Ovary (tissue), 3 donors: ENCODE measurements at regions not wholly inside any gene's neighbourhood (a gene's known extent, or its start where the extent isn't known, plus 50 kb on each side); places are given as distances from the start of the nearest gene placed in this dataset.

ENCODE experiments used
- CTCF ChIP-seq, 3 donors: fragments of 450-650 bp in 2 of 3; fragments of 200-600 bp in 1 of 3; IDR thresholded peaks; one replicate each; pipeline versions ENCODE4 v1.5.1 to v1.8.0; 2016 to 2022; ENCODE audit warnings: antibody characterized with exemption in 3 of 3, mild to moderate bottlenecking in 1 of 3
- EP300 ChIP-seq: sonication (generic); formaldehyde crosslinking; IDR thresholded peaks from one replicate; pipeline ENCODE4 v1.6.1; 2017; ENCODE audit warnings: antibody characterized with exemption
- POLR2A ChIP-seq: fragments of 450-650 bp; IDR thresholded peaks from one replicate; pipeline ENCODE4 v1.6.1; 2017; ENCODE audit warnings: antibody characterized with exemption, mild to moderate bottlenecking, moderate library complexity
- donor health status: DM: no; HTN: no; CAD: no.

- no peak for TF ChIP-seq CTCF (IDR thresholded peaks at IDR 0.05)
- no peak for TF ChIP-seq POLR2A
- TF ChIP-seq EP300 = no peak
Observed at GRCh38 chr9:74255489-74255984, 241.6 kb upstream of the RORB start.
